ENCODE measurements at regions not wholly inside any gene's neighbourhood (a gene's known extent, or its start where the extent isn't known, plus 50 kb on each side); places are given as distances from the start of the nearest gene placed in this dataset.

DNA sequence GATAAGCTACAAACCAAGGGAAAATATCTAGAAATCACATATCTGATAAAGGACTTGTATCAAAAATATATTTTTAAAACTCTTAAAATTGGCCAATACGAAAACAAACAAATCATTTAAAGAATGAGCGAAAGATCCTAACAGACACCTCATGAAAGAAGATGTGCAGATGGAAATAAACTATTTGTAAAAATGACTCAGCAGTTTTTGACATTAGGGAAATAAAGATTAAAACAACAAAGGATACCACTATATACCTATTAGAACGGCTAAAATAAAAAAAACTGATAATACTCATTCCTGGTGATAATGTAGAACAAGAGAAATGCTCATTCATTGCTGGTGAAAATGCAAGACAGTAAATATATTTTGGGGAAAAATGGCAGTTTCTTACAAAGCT lies 506.4 kb downstream of the KLHL4 start:
- DNase-seq: no peak
- TF ChIP-seq EZH2 (IDR thresholded peaks at IDR 0.05; ENCODE audit: low read depth): no peak
- TF ChIP-seq, protein P1, sequence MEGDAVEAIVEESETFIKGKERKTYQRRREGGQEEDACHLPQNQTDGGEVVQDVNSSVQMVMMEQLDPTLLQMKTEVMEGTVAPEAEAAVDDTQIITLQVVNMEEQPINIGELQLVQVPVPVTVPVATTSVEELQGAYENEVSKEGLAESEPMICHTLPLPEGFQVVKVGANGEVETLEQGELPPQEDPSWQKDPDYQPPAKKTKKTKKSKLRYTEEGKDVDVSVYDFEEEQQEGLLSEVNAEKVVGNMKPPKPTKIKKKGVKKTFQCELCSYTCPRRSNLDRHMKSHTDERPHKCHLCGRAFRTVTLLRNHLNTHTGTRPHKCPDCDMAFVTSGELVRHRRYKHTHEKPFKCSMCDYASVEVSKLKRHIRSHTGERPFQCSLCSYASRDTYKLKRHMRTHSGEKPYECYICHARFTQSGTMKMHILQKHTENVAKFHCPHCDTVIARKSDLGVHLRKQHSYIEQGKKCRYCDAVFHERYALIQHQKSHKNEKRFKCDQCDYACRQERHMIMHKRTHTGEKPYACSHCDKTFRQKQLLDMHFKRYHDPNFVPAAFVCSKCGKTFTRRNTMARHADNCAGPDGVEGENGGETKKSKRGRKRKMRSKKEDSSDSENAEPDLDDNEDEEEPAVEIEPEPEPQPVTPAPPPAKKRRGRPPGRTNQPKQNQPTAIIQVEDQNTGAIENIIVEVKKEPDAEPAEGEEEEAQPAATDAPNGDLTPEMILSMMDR (conservative IDR thresholded peaks at IDR 0.05): no peak
- Histone ChIP-seq H4K20me1 (ENCODE audit: insufficient read depth) (no peaks in the 10 kb centered on the region), H3K27me3 (ENCODE audit: insufficient read depth, low read depth) (no peaks in the 10 kb centered on the region), H3F3A (ENCODE audit: insufficient read depth, low read depth) (no peaks in the 10 kb centered on the region), H3K36me3 (ENCODE audit: low read depth) (no peaks in the 10 kb centered on the region), H3K4me2 (no peak overlapping the region), H3K4me1 (replicated peaks; ENCODE audit: insufficient read depth) (no peaks in the 10 kb centered on the region), H3K9me3 (ENCODE audit: insufficient read depth, low read depth) (no peaks in the 10 kb centered on the region), H3K4me3 (no peak overlapping the region), H3K27ac (no peak overlapping the region), H2AFZ (no peak overlapping the region), H3K79me2 (ENCODE audit: low read depth) (no peaks in the 10 kb centered on the region), H3K9me2 (ENCODE audit: insufficient read depth) (no peaks in the 10 kb centered on the region)
- ChIA-PET CTCF (no interaction called here), POLR2A (ENCODE audit: unreplicated experiment) (no interaction called here)
- intact Hi-C loops (cut with micrococcal nuclease; ENCODE audit: unreplicated experiment): no loop called here
- BruUV-seq (replicated peaks): no TSS peak

DNA sequence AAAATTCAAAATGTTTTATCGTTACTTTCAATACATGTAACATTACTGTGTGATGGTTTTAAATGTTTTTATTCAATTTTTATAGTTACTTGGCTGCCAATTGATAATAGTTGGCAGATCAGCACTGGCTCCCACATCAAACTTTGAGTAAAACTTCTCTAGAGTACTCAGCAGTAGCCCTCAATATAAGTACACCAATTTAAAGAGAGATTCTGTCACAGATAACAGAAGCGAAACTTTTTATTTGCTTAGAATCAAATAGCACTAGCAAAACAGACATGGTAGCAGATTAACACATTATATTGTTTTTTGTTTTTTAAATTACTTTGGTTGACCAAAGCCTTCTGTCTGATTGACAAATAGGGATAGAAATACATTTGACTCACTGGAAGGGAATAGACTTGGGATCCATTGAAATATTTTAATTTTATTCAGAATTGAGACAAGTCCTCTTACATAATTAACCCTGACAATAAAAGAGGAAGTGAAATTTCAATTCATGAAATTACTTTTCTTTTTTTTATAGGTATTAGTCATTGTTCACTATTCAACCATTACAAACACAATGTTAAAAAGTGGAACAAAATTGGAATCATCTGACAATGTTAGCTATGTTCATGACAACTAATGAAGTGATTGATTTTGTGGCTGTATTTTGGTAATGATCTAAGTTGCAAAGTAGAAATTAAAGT lies 554.9 kb downstream of the KLHL4 start:
- Histone ChIP-seq H4K20me1 (ENCODE audit: insufficient read depth) (no peaks in the 10 kb centered on the region), H3K9me2 (ENCODE audit: insufficient read depth) (no peaks in the 10 kb centered on the region), H3K27ac (no peak overlapping the region), H3F3A (ENCODE audit: insufficient read depth, low read depth) (no peaks in the 10 kb centered on the region), H3K4me3 (no peak overlapping the region), H3K79me2 (ENCODE audit: low read depth) (no peaks in the 10 kb centered on the region), H3K4me2 (no peak overlapping the region), H3K4me1 (replicated peaks; ENCODE audit: insufficient read depth) (no peaks in the 10 kb centered on the region), H3K9me3 (ENCODE audit: insufficient read depth, low read depth) (no peaks in the 10 kb centered on the region), H3K36me3 (ENCODE audit: low read depth) (no peaks in the 10 kb centered on the region), H3K27me3 (ENCODE audit: insufficient read depth, low read depth) (no peaks in the 10 kb centered on the region), H2AFZ (no peak overlapping the region)
- POLR2A ChIA-PET (ENCODE audit: unreplicated experiment): no interaction called here
- TF ChIP-seq, protein P1 (conservative IDR thresholded peaks at IDR 0.05): no peak
- no peak for TF ChIP-seq EZH2 (IDR thresholded peaks at IDR 0.05; ENCODE audit: low read depth)
- no peak for DNase-seq
- intact Hi-C loops (cut with micrococcal nuclease; ENCODE audit: unreplicated experiment): no loop called here
- BruUV-seq (replicated peaks): no TSS peak
- CTCF ChIA-PET: no interaction called here

DNA sequence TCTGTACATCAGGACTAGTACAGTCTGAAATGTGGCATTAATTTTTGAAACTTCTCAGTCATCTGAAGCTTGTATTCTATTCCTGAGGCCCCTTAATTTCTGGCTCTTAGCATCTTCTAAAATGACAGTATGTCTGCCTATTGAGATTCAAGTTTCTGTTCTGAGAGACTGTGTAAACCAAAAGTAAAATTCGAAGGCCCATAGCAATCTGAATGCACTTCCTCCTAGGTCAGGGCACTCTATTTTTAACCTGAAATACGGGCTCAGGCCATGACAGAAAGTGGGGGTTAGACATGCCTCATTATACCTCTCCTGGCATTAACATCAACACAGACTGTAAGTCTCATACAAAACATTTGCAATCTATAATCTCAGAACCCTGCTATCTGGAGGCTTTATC lies 584.4 kb downstream of the KLHL4 start:
- Histone ChIP-seq H3F3A (ENCODE audit: insufficient read depth, low read depth) (no peaks in the 10 kb centered on the region), H3K27me3 (ENCODE audit: insufficient read depth, low read depth) (no peaks in the 10 kb centered on the region), H2AFZ (no peak overlapping the region), H3K9me2 (ENCODE audit: insufficient read depth) (no peaks in the 10 kb centered on the region), H3K4me2 (no peak overlapping the region), H4K20me1 (ENCODE audit: insufficient read depth) (no peaks in the 10 kb centered on the region), H3K9me3 (ENCODE audit: insufficient read depth, low read depth) (no peaks in the 10 kb centered on the region), H3K36me3 (ENCODE audit: low read depth) (no peaks in the 10 kb centered on the region), H3K4me1 (replicated peaks; ENCODE audit: insufficient read depth) (no peaks in the 10 kb centered on the region), H3K79me2 (ENCODE audit: low read depth) (no peaks in the 10 kb centered on the region), H3K4me3 (no peak overlapping the region), H3K27ac (no peak overlapping the region)
- no TSS peak for BruUV-seq (replicated peaks)
- TF ChIP-seq, protein P1 (conservative IDR thresholded peaks at IDR 0.05): no peak
- no peak for TF ChIP-seq EZH2 (IDR thresholded peaks at IDR 0.05; ENCODE audit: low read depth)
- intact Hi-C loops (cut with micrococcal nuclease; ENCODE audit: unreplicated experiment): no loop called here
- no peak for DNase-seq
- POLR2A ChIA-PET (ENCODE audit: unreplicated experiment): no interaction called here
- CTCF ChIA-PET: no interaction called here
